Memory B cell (primary cell): ENCODE measurements at regions not wholly inside any gene's neighbourhood (a gene's known extent, or its start where the extent isn't known, plus 50 kb on each side); places are given as distances from the start of the nearest gene placed in this dataset.
A peak's percentile ranks its signal among the peaks of the same experiment; 100 is the strongest.
"Not testable (repeated sequence)": the region's sequence is repeated elsewhere in the genome, so short reads cannot be mapped to it uniquely, and the experiment has no call there.

Source experiments
- ATAC-seq: fragments of 150-1000 bp; cut with Tn5 transposase; 2 replicates; pipeline ENCODE4 v1.10.0; 2021; ENCODE audit warnings: low read depth, mild to moderate bottlenecking, moderate library complexity
- DNase-seq, 2 donors: peaks; one replicate each; pipeline ENCODE4 v3.0.0; 2022; ENCODE audit warnings: low spot score in 2 of 2
- H3K27ac Mint-ChIP-seq: one replicate; pipeline ENCODE4 v1.8.0; 2022; ENCODE audit warnings: mild to moderate bottlenecking, moderate library complexity, mixed read lengths
- H3K27me3 Mint-ChIP-seq: one replicate; pipeline ENCODE4 v1.8.0; 2022; ENCODE audit warnings: mixed read lengths
- H3K36me3 Mint-ChIP-seq: one replicate; pipeline ENCODE4 v1.8.0; 2022; ENCODE audit warnings: mild to moderate bottlenecking, mixed read lengths
- H3K4me1 Mint-ChIP-seq: one replicate; pipeline ENCODE4 v1.8.0; 2022; ENCODE audit warnings: mixed read lengths
- H3K4me3 Mint-ChIP-seq: one replicate; pipeline ENCODE4 v1.8.0; 2022; ENCODE audit warnings: mild to moderate bottlenecking, moderate library complexity, mixed read lengths
- H3K9me3 Mint-ChIP-seq: one replicate; pipeline ENCODE4 v1.8.0; 2022; ENCODE audit warnings: mixed read lengths

- ATAC-seq, H3K9me3 Mint-ChIP-seq, H3K4me3 Mint-ChIP-seq, H3K27me3 Mint-ChIP-seq, H3K36me3 Mint-ChIP-seq, H3K27ac Mint-ChIP-seq, DNase-seq, H3K4me1 Mint-ChIP-seq: not testable (repeated sequence)
These were observed 72.8 kb upstream of the TOP1 start for GRCh38 chr20:40955826-40956225.

- Mint-ChIP-seq H3K36me3 (no peaks in the 10 kb centered on the region), H3K4me1 (no peaks in the 10 kb centered on the region), H3K9me3 (no peaks in the 10 kb centered on the region), H3K27me3 (peaks cover 6% of the 10 kb centered on the region), H3K27ac (no peak overlapping the region), H3K4me3 (no peak overlapping the region)
- DNase-seq (no peak), ATAC-seq (peak; percentile 37)
These were observed 71.9 kb upstream of the TOP1 start for GRCh38 chr20:40956542-40957264.

- H3K36me3 Mint-ChIP-seq = no peaks in the 10 kb centered on the region
These were observed 71.3 kb upstream of the TOP1 start for GRCh38 chr20:40957265-40957760.

DNA sequence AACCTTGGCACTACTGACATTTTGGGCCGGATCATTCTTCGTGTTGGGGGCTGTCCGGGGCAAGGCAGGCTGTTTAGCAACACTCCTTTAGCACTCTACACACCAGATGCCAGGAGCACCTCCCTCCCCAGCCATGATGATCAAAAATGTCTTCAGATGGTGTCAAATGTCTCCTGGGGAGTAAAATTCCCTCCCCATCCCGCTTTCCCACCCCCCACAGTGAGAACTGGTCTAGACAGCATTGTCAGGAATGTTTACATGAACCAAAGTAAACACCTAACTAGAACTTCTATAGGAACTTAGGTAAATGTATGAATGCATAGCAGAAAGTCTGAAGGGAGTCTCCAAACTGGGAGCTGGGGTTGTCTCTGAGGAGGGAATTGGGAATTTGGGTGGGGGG, 70.0 kb upstream of the TOP1 start:
- no peaks in the 10 kb centered on the region for H3K36me3 Mint-ChIP-seq
- H3K4me3 Mint-ChIP-seq = no peak overlapping the region
- ATAC-seq (no peak), DNase-seq (no peak)
- peaks cover 6% of the 10 kb centered on the region for H3K27me3 Mint-ChIP-seq
- no peaks in the 10 kb centered on the region for H3K4me1 Mint-ChIP-seq
- no peak overlapping the region for H3K27ac Mint-ChIP-seq
- H3K9me3 Mint-ChIP-seq = no peaks in the 10 kb centered on the region

More at GRCh38 chr20:40957265-40957760, 71.3 kb upstream of the TOP1 start:
- no peaks in the 10 kb centered on the region for H3K4me1 Mint-ChIP-seq
- H3K27ac Mint-ChIP-seq = no peak overlapping the region
- ATAC-seq (no peak), DNase-seq (no peak)
- no peak overlapping the region for H3K4me3 Mint-ChIP-seq
- H3K27me3 Mint-ChIP-seq = peaks cover 6% of the 10 kb centered on the region
- H3K9me3 Mint-ChIP-seq = no peaks in the 10 kb centered on the region

DNA sequence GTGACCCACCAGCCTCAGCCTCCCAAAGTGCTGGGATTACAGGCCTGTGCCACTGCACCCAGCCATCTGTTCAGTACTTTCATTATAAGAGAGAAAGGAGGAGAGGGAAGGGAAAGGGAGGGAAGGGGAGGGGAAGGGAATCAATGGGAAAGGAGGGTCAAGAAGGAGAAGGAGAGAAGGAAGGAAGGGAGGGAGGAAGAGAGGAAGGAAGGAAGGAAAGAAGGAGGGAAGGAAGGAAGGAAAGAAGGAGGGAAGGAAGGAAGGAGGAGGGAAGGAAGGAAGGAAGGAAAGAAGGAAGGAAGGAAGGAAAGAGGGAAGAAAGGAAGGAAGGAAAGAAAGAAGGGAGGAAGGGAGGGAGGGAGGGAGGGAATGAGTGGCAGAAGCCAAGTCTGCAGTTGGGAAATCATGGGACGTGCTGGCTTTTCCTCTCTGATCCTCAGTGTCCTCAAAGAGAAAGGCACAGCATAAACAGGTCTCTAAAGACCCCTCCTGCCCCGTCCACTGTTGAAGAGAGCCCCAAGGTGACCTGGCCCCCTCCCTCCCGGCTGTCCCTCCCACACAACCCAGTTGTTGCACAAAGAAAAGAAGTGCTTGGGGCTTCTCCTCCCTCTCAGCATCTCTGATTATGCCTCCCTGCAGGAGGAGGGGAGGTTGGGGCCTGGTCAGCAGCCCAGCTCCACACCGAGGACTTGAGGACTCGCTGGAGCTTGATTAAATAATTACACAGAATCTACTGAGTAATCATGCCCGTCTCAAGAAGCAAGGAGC, 69.1 kb upstream of the TOP1 start:
- Mint-ChIP-seq H3K4me1 (no peaks in the 10 kb centered on the region), H3K36me3 (no peaks in the 10 kb centered on the region), H3K4me3 (no peak overlapping the region), H3K9me3 (no peaks in the 10 kb centered on the region), H3K27ac (no peak overlapping the region), H3K27me3 (peaks cover 6% of the 10 kb centered on the region)
- ATAC-seq (no peak), DNase-seq (no peak)

DNA sequence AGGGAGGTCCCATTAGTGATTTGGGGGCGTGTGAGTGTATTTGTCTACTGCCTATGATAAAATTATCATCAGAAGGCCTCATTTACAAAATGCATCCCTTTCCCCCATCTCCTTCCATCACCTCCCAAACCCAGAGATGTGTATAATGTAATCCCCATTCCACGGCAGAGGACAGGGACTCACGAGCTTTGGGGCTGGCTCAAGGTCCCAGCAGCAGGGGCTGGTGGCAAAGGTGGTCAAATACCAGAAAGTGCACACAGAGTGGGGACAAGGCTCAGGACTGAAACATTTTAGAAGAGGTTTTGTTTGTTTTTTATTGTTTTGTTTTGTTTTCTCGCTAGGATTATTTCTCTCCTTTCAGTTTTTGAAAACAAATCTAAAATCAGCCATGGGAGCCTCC, 68.5 kb upstream of the TOP1 start:
- H3K36me3 Mint-ChIP-seq = no peaks in the 10 kb centered on the region
- peaks cover 6% of the 10 kb centered on the region for H3K27me3 Mint-ChIP-seq
- no peak overlapping the region for H3K27ac Mint-ChIP-seq
- H3K9me3 Mint-ChIP-seq = no peaks in the 10 kb centered on the region
- no peaks in the 10 kb centered on the region for H3K4me1 Mint-ChIP-seq
- no peak overlapping the region for H3K4me3 Mint-ChIP-seq
- DNase-seq = no peak
- no peak for ATAC-seq

DNA sequence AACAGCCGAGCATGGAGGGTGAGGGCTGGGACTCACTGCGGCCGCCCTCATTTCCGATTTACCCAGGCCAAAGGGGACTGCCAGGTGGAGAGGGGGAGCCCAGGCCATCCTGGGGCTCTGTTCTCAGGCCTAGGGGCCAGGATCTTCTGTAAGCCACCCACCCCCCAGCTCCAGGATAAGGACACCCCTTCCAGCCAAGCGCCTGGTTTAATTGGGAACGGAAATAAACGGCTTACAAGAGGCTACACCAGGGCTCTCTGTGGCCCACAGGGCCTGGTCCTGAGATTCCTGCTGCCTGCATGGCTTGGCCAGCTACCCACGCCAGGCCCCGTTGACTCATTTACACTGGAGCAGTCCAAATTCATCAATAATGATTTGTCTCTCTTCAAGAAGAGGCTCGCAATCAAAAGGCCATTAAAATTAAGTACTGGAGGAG, 68.1 kb upstream of the TOP1 start:
- no peak overlapping the region for H3K4me3 Mint-ChIP-seq
- H3K4me1 Mint-ChIP-seq = no peaks in the 10 kb centered on the region
- DNase-seq (no peak), ATAC-seq (no peak)
- no peak overlapping the region for H3K27ac Mint-ChIP-seq
- no peaks in the 10 kb centered on the region for H3K9me3 Mint-ChIP-seq
- peaks cover 6% of the 10 kb centered on the region for H3K27me3 Mint-ChIP-seq
- H3K36me3 Mint-ChIP-seq = no peaks in the 10 kb centered on the region

GRCh38 chr20:40961176-40961575, 67.4 kb upstream of the TOP1 start:
- H3K27me3 Mint-ChIP-seq = peaks cover 6% of the 10 kb centered on the region
- DNase-seq (no peak), ATAC-seq (no peak)
- no peaks in the 10 kb centered on the region for H3K9me3 Mint-ChIP-seq
- H3K27ac Mint-ChIP-seq = no peak overlapping the region
- no peaks in the 10 kb centered on the region for H3K4me1 Mint-ChIP-seq
- no peaks in the 10 kb centered on the region for H3K36me3 Mint-ChIP-seq
- no peak overlapping the region for H3K4me3 Mint-ChIP-seq

GRCh38 chr20:40961686-40962640, 66.7 kb upstream of the TOP1 start:
- no peak overlapping the region for H3K4me3 Mint-ChIP-seq
- H3K27me3 Mint-ChIP-seq = peaks cover 6% of the 10 kb centered on the region
- no peak for ATAC-seq
- no peak for DNase-seq
- no peaks in the 10 kb centered on the region for H3K36me3 Mint-ChIP-seq
- H3K27ac Mint-ChIP-seq = no peak overlapping the region
- no peaks in the 10 kb centered on the region for H3K4me1 Mint-ChIP-seq
- H3K9me3 Mint-ChIP-seq = no peaks in the 10 kb centered on the region

- H3K27me3 Mint-ChIP-seq = peaks cover 6% of the 10 kb centered on the region
- H3K36me3 Mint-ChIP-seq = no peaks in the 10 kb centered on the region
- H3K9me3 Mint-ChIP-seq = no peaks in the 10 kb centered on the region
- no peak overlapping the region for H3K4me3 Mint-ChIP-seq
- DNase-seq = peak; percentile 75 to 82
- peak; percentile 87 for ATAC-seq
- no peak overlapping the region for H3K27ac Mint-ChIP-seq
- H3K4me1 Mint-ChIP-seq = no peaks in the 10 kb centered on the region
These were observed 65.7 kb upstream of the TOP1 start for GRCh38 chr20:40962733-40963504.

- no peak for ATAC-seq
- H3K4me1 Mint-ChIP-seq = no peaks in the 10 kb centered on the region
- no peaks in the 10 kb centered on the region for H3K36me3 Mint-ChIP-seq
- DNase-seq = no peak
- no peaks in the 10 kb centered on the region for H3K9me3 Mint-ChIP-seq
- H3K4me3 Mint-ChIP-seq = no peak overlapping the region
- no peak overlapping the region for H3K27ac Mint-ChIP-seq
- H3K27me3 Mint-ChIP-seq = peaks cover 6% of the 10 kb centered on the region
These were observed 65.1 kb upstream of the TOP1 start for GRCh38 chr20:40963505-40963845.

DNA sequence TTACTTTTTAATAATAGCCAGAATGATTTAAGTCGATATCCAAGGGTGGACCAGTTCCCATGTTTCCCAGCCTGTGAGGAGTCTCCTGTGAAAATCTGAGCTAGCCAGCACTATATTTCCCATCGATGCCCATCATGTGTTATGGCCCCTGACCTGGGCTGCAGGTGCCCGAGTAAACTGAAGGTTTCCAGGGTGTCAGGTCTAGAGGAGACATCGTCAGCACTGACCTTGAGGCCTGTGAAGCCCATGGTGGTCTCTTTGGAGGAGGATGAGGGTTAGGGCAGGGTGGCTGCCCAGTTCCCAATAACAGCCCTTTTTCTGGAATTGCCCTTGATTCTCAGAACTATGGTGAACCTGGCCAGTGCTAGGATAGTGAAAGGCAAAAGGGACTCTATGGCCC, 63.0 kb upstream of the TOP1 start:
- ATAC-seq = no peak
- Mint-ChIP-seq H3K36me3 (no peaks in the 10 kb centered on the region), H3K4me1 (peaks cover 6% of the 10 kb centered on the region)

GRCh38 chr20:40966103-40966502, 62.5 kb upstream of the TOP1 start:
- peak; percentile 64 for ATAC-seq

More for the DNA sequence above, 63.0 kb upstream of the TOP1 start:
- no peaks in the 10 kb centered on the region for H3K9me3 Mint-ChIP-seq
- no peaks in the 10 kb centered on the region for H3K27me3 Mint-ChIP-seq
- DNase-seq = no peak
- H3K4me3 Mint-ChIP-seq = no peak overlapping the region
- H3K27ac Mint-ChIP-seq = no peak overlapping the region

More at GRCh38 chr20:40966103-40966502, 62.5 kb upstream of the TOP1 start:
- H3K9me3 Mint-ChIP-seq = no peaks in the 10 kb centered on the region
- H3K4me3 Mint-ChIP-seq = no peak overlapping the region
- no peaks in the 10 kb centered on the region for H3K36me3 Mint-ChIP-seq
- H3K4me1 Mint-ChIP-seq = peaks cover 6% of the 10 kb centered on the region
- H3K27me3 Mint-ChIP-seq = no peaks in the 10 kb centered on the region
- DNase-seq = peak; percentile 41 to 53
- no peak overlapping the region for H3K27ac Mint-ChIP-seq
